ENCODE measurements at regions not wholly inside any gene's neighbourhood (a gene's known extent, or its start where the extent isn't known, plus 50 kb on each side); places are given as distances from the start of the nearest gene placed in this dataset.
A peak's percentile ranks its signal among the peaks of the same experiment; 100 is the strongest.

GRCh38 chr13:33973194-33973593 lies 155.2 kb downstream of the RFC3 start:
- H3K4me3 ChIP-seq (ENCODE audit: low read depth, low read length), result no peak overlapping the region
- no peak for TF ChIP-seq MYC (IDR thresholded peaks at IDR 0.05; ENCODE audit: low read depth, low read length)
- no peak for TF ChIP-seq POLR2A (IDR thresholded peaks at IDR 0.05; ENCODE audit: extremely low read depth, insufficient read length)
- TF ChIP-seq MAX (IDR thresholded peaks at IDR 0.05; ENCODE audit: low read depth, low read length), result no peak
- TF ChIP-seq CTCF (IDR thresholded peaks at IDR 0.05; ENCODE audit: low read depth, low read length), result no peak
- no peak for DNase-seq (ENCODE audit: low read depth)

GRCh38 chr13:33976965-33977364 lies 159.0 kb downstream of the RFC3 start:
- TF ChIP-seq CTCF (IDR thresholded peaks at IDR 0.05; ENCODE audit: low read depth, low read length), result no peak
- TF ChIP-seq MYC (IDR thresholded peaks at IDR 0.05; ENCODE audit: low read depth, low read length), result no peak
- no peak for TF ChIP-seq MAX (IDR thresholded peaks at IDR 0.05; ENCODE audit: low read depth, low read length)
- TF ChIP-seq POLR2A (IDR thresholded peaks at IDR 0.05; ENCODE audit: extremely low read depth, insufficient read length), result no peak
- no peak for DNase-seq (ENCODE audit: low read depth)
- H3K4me3 ChIP-seq (ENCODE audit: low read depth, low read length), result no peak overlapping the region

GRCh38 chr13:33978653-33979052 lies 160.7 kb downstream of the RFC3 start:
- peak; percentile 32 for DNase-seq (ENCODE audit: low read depth)
- H3K4me3 ChIP-seq (ENCODE audit: low read depth, low read length), result no peak overlapping the region
- TF ChIP-seq CTCF (IDR thresholded peaks at IDR 0.05; ENCODE audit: low read depth, low read length) (no peak), MAX (IDR thresholded peaks at IDR 0.05; ENCODE audit: low read depth, low read length) (no peak), POLR2A (IDR thresholded peaks at IDR 0.05; ENCODE audit: extremely low read depth, insufficient read length) (no peak), MYC (IDR thresholded peaks at IDR 0.05; ENCODE audit: low read depth, low read length) (no peak)

- DNase-seq (ENCODE audit: low read depth), result no peak
- H3K4me3 ChIP-seq (ENCODE audit: low read depth, low read length), result no peak overlapping the region
- no peak for TF ChIP-seq MYC (IDR thresholded peaks at IDR 0.05; ENCODE audit: low read depth, low read length)
- no peak for TF ChIP-seq CTCF (IDR thresholded peaks at IDR 0.05; ENCODE audit: low read depth, low read length)
- no peak for TF ChIP-seq MAX (IDR thresholded peaks at IDR 0.05; ENCODE audit: low read depth, low read length)
- no peak for TF ChIP-seq POLR2A (IDR thresholded peaks at IDR 0.05; ENCODE audit: extremely low read depth, insufficient read length)
Measured at GRCh38 chr13:33992881-33993336, 175.0 kb downstream of the RFC3 start.

- no peak for DNase-seq (ENCODE audit: low read depth)
- TF ChIP-seq MYC (IDR thresholded peaks at IDR 0.05; ENCODE audit: low read depth, low read length), result no peak
- TF ChIP-seq POLR2A (IDR thresholded peaks at IDR 0.05; ENCODE audit: extremely low read depth, insufficient read length), result no peak
- TF ChIP-seq CTCF (IDR thresholded peaks at IDR 0.05; ENCODE audit: low read depth, low read length), result no peak
- TF ChIP-seq MAX (IDR thresholded peaks at IDR 0.05; ENCODE audit: low read depth, low read length), result no peak
- H3K4me3 ChIP-seq (ENCODE audit: low read depth, low read length), result no peak overlapping the region
Measured at GRCh38 chr13:33994198-33994597, 176.2 kb downstream of the RFC3 start.
